Stomach smooth muscle (tissue), 2 donors: ENCODE measurements at regions not wholly inside any gene's neighbourhood (a gene's known extent, or its start where the extent isn't known, plus 50 kb on each side); places are given as distances from the start of the nearest gene placed in this dataset.
A peak's percentile ranks its signal among the peaks of the same experiment; 100 is the strongest.
"Not testable (repeated sequence)": the region's sequence is repeated elsewhere in the genome, so short reads cannot be mapped to it uniquely, and the experiment has no call there.

Experiments used
- H3K27ac ChIP-seq: one replicate; pipeline ENCODE4 v1.7.0; 2013; ENCODE audit warnings: mild to moderate bottlenecking, low read length, inconsistent platforms
- H3K27me3 ChIP-seq, 2 donors: one replicate each; pipeline ENCODE4 v1.7.0; 2013; ENCODE audit warnings: low read length in 2 of 2; ENCODE audit not compliant: insufficient read depth in 2 of 2, control insufficient read depth in 1 of 2
- H3K36me3 ChIP-seq, 2 donors: one replicate each; pipeline ENCODE4 v1.7.0; 2013; ENCODE audit warnings: low read length in 2 of 2; ENCODE audit not compliant: control insufficient read depth in 2 of 2, insufficient read depth in 2 of 2
- H3K4me1 ChIP-seq: one replicate; pipeline ENCODE4 v1.7.0; 2013; ENCODE audit warnings: low read length; ENCODE audit not compliant: control insufficient read depth, insufficient read depth
- H3K4me3 ChIP-seq, 2 donors: one replicate each; pipeline ENCODE4 v1.7.0; 2013; ENCODE audit warnings: low read length in 2 of 2
- H3K9ac ChIP-seq, 2 donors: one replicate each; pipeline ENCODE4 v1.7.0; 2013; ENCODE audit warnings: low read length in 2 of 2, mild to moderate bottlenecking in 1 of 2
- H3K9me3 ChIP-seq, 2 donors: one replicate each; pipeline ENCODE4 v1.7.0; 2013; ENCODE audit warnings: low read length in 2 of 2; ENCODE audit not compliant: control insufficient read depth in 2 of 2
- donor health status: healthy.
- donor health status: Pancreatic carcinoma.

GRCh38 chr3:81874738-81875137, 113.3 kb upstream of the GBE1 start:
- H3K27ac ChIP-seq = no peak overlapping the region
- no peak overlapping the region for H3K4me3 ChIP-seq
- H3K27me3 ChIP-seq = no peaks in the 10 kb centered on the region
- H3K9me3 ChIP-seq = no peaks in the 10 kb centered on the region
- no peaks in the 10 kb centered on the region for H3K36me3 ChIP-seq
- no peak overlapping the region for H3K9ac ChIP-seq
- H3K4me1 ChIP-seq = no peaks in the 10 kb centered on the region

DNA sequence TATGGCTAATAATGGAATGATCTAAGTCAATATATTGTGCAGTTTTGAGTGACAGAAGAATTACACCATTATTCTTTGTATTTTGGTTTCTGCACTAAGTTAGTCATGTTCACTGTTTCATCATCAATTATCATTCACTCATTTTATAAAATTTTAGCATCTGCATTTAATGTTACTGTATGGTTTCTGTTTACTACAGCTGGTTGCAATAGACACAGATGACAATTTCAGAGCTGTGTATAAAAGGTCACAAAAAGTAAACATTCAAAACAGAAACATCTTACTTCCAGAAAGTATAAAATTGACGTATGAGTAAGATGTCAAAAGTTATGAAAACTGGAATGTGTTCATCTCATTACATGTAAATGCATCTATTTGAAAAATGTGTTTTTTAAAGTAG, 111.1 kb upstream of the GBE1 start:
- Histone ChIP-seq H3K4me3 (no peak overlapping the region), H3K27ac (no peak overlapping the region), H3K4me1 (no peaks in the 10 kb centered on the region), H3K27me3 (no peaks in the 10 kb centered on the region), H3K36me3 (no peaks in the 10 kb centered on the region), H3K9ac (no peak overlapping the region), H3K9me3 (no peaks in the 10 kb centered on the region)

DNA sequence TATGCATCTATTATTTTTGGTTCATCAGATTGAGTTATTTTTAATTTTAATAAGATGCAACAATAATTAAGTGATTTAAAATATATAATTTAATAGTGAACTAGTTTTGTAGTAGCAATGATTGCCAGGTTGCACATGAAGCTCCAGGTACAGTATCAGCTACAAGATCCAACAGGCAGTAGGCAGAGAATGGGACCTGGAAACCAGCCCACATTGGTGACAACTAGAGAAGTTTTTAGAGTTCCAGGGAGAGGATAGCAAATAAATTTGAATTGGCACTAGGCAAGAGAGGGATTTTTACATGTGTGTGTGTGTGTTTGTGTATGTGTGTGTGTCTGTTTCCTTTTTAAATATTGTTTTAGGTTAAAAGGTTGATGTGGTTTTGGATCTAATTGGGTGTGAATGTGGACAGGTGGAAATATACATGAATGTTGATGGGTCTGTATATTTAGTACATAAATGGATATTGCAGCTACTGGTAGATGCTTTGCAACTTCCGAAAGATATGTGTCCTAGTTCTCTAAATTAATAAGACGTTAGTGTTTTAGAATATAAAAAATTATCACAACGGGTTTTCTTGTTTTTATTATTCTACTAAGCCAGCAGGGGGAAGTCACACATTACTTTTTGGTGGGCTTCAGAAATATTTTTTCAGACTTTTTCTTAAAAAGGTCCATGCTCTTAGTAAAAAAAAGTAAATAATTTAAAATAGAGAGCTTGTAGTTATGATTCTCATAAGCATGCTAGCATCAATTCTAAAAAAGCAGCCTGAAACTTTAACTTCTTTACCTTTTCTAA, 110.1 kb upstream of the GBE1 start:
- Histone ChIP-seq H3K36me3 (no peaks in the 10 kb centered on the region), H3K9ac (no peak overlapping the region), H3K27me3 (no peaks in the 10 kb centered on the region), H3K4me3 (no peak overlapping the region), H3K4me1 (no peaks in the 10 kb centered on the region), H3K9me3 (no peaks in the 10 kb centered on the region), H3K27ac (no peak overlapping the region)

DNA sequence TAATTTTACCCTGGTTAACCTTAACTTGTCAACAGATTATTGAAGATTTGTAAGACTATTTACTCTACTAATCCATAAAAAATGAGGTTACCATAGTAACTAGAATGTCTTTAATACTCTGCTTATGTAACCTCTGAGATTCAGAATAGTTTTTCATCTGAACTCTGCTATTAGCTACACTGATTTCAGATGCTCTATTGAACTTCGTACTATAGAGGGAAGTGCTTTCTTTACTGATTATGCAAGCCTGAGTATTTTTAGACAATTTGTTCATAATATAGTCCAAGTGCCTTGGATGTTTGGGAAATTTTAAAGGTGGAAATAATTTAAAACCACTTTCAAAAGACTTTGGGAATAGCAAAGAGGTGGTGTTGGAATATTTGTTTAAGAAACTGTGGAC, 107.9 kb upstream of the GBE1 start:
- Histone ChIP-seq H3K4me1 (no peaks in the 10 kb centered on the region), H3K4me3 (no peak overlapping the region), H3K9ac (no peak overlapping the region), H3K27me3 (no peaks in the 10 kb centered on the region), H3K9me3 (no peaks in the 10 kb centered on the region), H3K27ac (no peak overlapping the region), H3K36me3 (no peaks in the 10 kb centered on the region)

GRCh38 chr3:81868597-81868996, 107.2 kb upstream of the GBE1 start:
- no peak overlapping the region for H3K9ac ChIP-seq

DNA sequence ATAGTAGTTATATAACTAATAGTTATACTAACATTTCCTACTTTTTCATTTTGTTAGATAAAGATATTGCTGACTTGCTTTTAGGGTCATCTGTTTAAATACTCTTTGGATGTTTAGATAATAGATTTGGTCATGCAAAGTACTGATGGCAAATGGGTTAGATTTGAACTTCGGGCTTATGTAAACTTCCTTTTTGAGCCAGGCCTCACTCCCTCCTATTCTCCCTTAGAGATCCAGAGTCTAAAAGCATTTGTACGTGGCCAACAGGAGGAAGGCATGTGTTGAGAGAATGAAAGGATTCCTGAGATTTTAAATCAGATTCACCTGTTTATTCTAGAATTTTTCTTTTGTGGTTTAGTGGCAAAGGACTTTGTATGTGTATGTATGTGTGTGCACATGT, 106.4 kb upstream of the GBE1 start:
- H3K27me3 ChIP-seq = no peaks in the 10 kb centered on the region
- H3K27ac ChIP-seq = no peak overlapping the region
- no peaks in the 10 kb centered on the region for H3K4me1 ChIP-seq
- H3K36me3 ChIP-seq = no peaks in the 10 kb centered on the region
- H3K4me3 ChIP-seq = no peak overlapping the region
- no peak overlapping the region for H3K9ac ChIP-seq
- H3K9me3 ChIP-seq = no peaks in the 10 kb centered on the region

More at GRCh38 chr3:81868597-81868996, 107.2 kb upstream of the GBE1 start:
- Histone ChIP-seq H3K27ac (no peak overlapping the region), H3K4me3 (no peak overlapping the region), H3K36me3 (no peaks in the 10 kb centered on the region), H3K9me3 (no peaks in the 10 kb centered on the region), H3K27me3 (no peaks in the 10 kb centered on the region), H3K4me1 (no peaks in the 10 kb centered on the region)

GRCh38 chr3:81865164-81865563, 103.7 kb upstream of the GBE1 start:
- H3K36me3 ChIP-seq, H3K9me3 ChIP-seq, H3K4me1 ChIP-seq, H3K27ac ChIP-seq, H3K4me3 ChIP-seq, H3K27me3 ChIP-seq, H3K9ac ChIP-seq: not testable (repeated sequence)

GRCh38 chr3:81864272-81864671, 102.8 kb upstream of the GBE1 start:
- H3K27me3 ChIP-seq = no peaks in the 10 kb centered on the region
- no peak overlapping the region for H3K9ac ChIP-seq
- H3K9me3 ChIP-seq = no peaks in the 10 kb centered on the region
- H3K27ac ChIP-seq = no peak overlapping the region
- no peaks in the 10 kb centered on the region for H3K36me3 ChIP-seq
- H3K4me1 ChIP-seq = no peaks in the 10 kb centered on the region
- H3K4me3 ChIP-seq = peak overlapping the region in 1 of 2 donors; percentile 49

DNA sequence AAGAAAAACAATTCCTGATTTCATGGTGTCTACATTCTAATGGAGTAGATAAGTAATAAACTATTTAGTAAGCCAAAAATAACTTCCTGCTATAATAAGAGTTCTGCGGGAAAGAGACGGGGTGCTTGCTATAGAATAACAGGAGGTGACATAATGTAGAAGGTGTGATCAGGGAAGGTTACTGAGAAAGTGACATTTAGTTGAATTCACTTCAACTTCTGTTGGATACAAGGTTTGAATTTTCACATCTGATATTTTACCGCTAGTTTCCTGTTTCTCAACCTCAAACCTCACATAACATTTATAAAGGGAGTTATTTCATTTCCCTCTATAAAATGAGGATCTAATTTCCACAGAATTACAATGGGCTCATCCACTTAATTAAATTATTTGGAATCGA, 102.3 kb upstream of the GBE1 start:
- Histone ChIP-seq H3K4me1 (no peaks in the 10 kb centered on the region), H3K4me3 (peak overlapping the region in 1 of 2 donors; percentile 49), H3K9me3 (no peaks in the 10 kb centered on the region), H3K27ac (no peak overlapping the region), H3K27me3 (no peaks in the 10 kb centered on the region), H3K36me3 (no peaks in the 10 kb centered on the region), H3K9ac (no peak overlapping the region)

- no peak overlapping the region for H3K4me3 ChIP-seq
- no peaks in the 10 kb centered on the region for H3K9me3 ChIP-seq
- no peaks in the 10 kb centered on the region for H3K4me1 ChIP-seq
- no peak overlapping the region for H3K9ac ChIP-seq
- H3K36me3 ChIP-seq = no peaks in the 10 kb centered on the region
- H3K27me3 ChIP-seq = no peaks in the 10 kb centered on the region
- no peak overlapping the region for H3K27ac ChIP-seq
Measured at GRCh38 chr3:81861593-81861992, 100.1 kb upstream of the GBE1 start.

DNA sequence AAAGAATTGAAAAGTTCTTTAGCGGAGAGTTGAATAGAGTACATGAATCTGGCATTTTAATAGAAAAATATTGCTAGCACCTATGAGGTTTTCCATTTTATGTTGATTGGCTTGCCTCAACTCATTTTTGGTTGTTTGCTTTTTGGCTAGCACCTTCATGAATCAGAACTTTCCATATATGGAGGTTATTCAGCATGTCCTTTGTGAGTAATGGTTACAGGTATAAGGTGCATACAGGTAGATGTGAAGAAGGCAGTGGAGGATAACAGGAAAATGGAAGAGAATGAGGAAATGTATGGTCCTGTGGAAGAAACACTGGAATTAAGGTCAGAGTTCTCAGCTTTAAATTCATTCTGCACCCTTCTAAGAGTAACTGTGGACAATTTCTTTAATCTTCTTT, 98.1 kb upstream of the GBE1 start:
- Histone ChIP-seq H3K36me3 (no peaks in the 10 kb centered on the region), H3K4me1 (no peaks in the 10 kb centered on the region), H3K4me3 (no peak overlapping the region), H3K9ac (no peak overlapping the region), H3K27me3 (no peaks in the 10 kb centered on the region), H3K9me3 (no peaks in the 10 kb centered on the region), H3K27ac (no peak overlapping the region)
